VCaP (cell line): ENCODE measurements at regions not wholly inside any gene's neighbourhood (a gene's known extent, or its start where the extent isn't known, plus 50 kb on each side); places are given as distances from the start of the nearest gene placed in this dataset.

Experiments
- H3K27ac ChIP-seq: fragments of 450-650 bp; 2 replicates; pipeline ENCODE4 v1.5.1; 2017
- TF ChIP-seq, protein P1 (sequence below): fragments of 450-650 bp; conservative IDR thresholded peaks from 2 replicates; pipeline ENCODE4 v1.5.1; 2017; ENCODE audit warnings: mild to moderate bottlenecking, moderate library complexity

- TF ChIP-seq, protein P1, sequence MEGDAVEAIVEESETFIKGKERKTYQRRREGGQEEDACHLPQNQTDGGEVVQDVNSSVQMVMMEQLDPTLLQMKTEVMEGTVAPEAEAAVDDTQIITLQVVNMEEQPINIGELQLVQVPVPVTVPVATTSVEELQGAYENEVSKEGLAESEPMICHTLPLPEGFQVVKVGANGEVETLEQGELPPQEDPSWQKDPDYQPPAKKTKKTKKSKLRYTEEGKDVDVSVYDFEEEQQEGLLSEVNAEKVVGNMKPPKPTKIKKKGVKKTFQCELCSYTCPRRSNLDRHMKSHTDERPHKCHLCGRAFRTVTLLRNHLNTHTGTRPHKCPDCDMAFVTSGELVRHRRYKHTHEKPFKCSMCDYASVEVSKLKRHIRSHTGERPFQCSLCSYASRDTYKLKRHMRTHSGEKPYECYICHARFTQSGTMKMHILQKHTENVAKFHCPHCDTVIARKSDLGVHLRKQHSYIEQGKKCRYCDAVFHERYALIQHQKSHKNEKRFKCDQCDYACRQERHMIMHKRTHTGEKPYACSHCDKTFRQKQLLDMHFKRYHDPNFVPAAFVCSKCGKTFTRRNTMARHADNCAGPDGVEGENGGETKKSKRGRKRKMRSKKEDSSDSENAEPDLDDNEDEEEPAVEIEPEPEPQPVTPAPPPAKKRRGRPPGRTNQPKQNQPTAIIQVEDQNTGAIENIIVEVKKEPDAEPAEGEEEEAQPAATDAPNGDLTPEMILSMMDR, result no peak
- H3K27ac ChIP-seq, result no peak overlapping the region
Observed at GRCh38 chr13:82002710-82003109, 1661.8 kb upstream of the SPRY2 start.

GRCh38 chr13:81995316-81995715, 1654.4 kb upstream of the SPRY2 start:
- TF ChIP-seq, protein P1, result no peak
- no peak overlapping the region for H3K27ac ChIP-seq

GRCh38 chr13:81990652-81991051, 1649.7 kb upstream of the SPRY2 start:
- TF ChIP-seq, protein P1, result no peak
- H3K27ac ChIP-seq, result no peak overlapping the region

DNA sequence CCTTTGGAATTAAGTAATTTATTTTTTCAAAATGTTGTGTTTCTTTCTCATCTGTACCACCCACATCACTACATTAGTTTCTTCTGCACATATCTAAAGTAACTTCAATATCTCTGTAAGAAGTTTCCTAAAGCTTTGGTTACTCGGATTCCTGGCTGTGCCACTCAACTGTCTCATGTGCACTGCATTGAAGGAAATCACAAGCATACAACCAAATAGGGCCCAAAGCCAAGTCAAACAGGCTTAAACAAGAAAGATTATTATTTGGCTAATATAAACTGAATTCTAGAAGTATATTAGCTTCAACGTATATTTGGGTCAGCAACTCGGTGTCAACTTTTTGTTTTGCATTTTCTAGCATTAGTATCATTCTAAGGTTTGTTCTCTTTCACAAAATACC, 1647.6 kb upstream of the SPRY2 start:
- peak overlapping the region; percentile 40 for H3K27ac ChIP-seq
- TF ChIP-seq, protein P1, result no peak

DNA sequence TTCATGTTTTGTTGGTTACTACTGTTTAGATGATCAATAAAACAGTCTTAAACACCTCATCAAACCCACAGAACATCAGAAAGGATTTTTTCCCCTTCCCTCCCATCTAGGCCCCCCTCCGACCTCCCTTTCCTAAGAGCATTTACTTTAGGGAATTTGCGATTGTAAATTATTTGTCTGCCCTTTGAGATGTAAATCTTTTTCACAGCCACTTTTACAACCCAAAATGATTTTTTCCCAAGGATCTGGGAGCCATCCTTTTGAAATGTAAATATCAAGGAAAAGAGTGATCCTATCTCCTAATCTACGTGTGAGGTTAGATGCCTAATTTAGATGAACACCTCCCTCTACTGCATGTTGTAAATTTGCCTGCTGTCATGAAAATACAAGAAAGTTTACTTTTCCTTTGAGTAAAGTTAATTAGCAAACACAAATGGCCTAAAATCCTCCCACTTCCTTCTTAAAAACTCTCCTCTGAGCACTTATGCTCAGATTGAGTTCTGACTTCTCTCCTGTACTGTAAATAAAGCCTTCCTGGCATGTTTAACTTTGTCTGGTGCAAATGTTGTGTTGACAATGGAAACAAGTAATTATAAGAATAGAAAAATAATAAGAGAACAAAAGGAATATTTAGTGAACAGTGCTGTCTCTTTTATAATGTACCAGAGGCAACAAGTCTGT, 1646.9 kb upstream of the SPRY2 start:
- peak overlapping the region; percentile 40 for H3K27ac ChIP-seq

DNA sequence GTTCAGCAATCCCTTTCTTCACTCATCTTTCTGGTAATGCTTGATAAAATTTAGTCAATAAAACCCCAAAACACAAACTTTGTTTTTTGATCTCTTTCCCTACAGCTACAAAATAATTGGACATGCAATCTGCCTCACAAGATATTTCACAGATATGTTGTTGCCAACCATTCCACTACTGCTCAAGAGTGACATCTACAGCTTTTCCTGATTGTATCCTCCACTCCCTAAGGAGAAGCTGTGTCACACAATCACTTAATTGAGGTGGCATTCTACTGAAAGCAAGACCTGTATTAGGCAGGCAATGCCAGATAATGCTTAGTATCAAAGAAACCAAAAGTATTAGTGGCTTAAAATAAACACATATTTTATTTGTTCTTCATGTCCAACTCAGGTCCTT, 1646.2 kb upstream of the SPRY2 start:
- TF ChIP-seq, protein P1, result peak; percentile 56
- peak overlapping the region; percentile 40 for H3K27ac ChIP-seq

More for the DNA sequence above, 1646.9 kb upstream of the SPRY2 start:
- TF ChIP-seq, protein P1, result no peak

DNA sequence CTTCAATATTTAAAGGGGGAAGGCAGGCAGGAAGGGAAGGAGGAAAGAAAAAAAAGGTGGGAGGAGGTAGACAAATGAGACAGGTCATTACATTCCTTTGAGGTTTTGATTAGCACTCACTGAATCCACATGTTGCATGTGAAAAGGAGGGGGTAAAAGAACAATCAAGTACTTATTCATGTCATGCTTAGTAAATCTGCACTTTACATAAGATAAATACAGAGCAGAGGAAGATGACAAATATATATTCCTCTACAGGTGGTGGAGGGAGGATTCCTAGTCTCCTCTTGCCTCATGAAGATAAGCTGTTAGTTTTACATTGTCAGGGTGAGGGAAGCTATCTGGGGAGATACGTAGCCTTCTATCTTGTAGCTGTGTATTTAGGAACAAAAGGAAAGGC, 1645.4 kb upstream of the SPRY2 start:
- TF ChIP-seq, protein P1, result no peak
- H3K27ac ChIP-seq, result no peak overlapping the region
